H9 (cell line): ENCODE measurements at regions not wholly inside any gene's neighbourhood (a gene's known extent, or its start where the extent isn't known, plus 50 kb on each side); places are given as distances from the start of the nearest gene placed in this dataset.

ENCODE experiments used
- DNase-seq: peaks from one replicate; pipeline ENCODE4 v3.0.0-alpha.2; 2017
- H2AFZ ChIP-seq: one replicate; pipeline ENCODE4 v1.6.1; 2013; ENCODE audit warnings: mild to moderate bottlenecking, low read length, control low read depth, moderate library complexity
- H2AK5ac ChIP-seq: 2 replicates; pipeline ENCODE4 v1.6.1; 2013; ENCODE audit warnings: low read length, control low read depth, mixed read lengths; ENCODE audit not compliant: insufficient read length
- H2BK120ac ChIP-seq: one replicate; pipeline ENCODE4 v1.6.1; 2013; ENCODE audit warnings: low read depth, mild to moderate bottlenecking, low read length, control low read depth, inconsistent platforms; ENCODE audit not compliant: poor library complexity, severe bottlenecking
- H2BK12ac ChIP-seq: 2 replicates; pipeline ENCODE4 v1.6.1; 2013; ENCODE audit warnings: low read length, control low read depth, mixed read lengths, low read depth; ENCODE audit not compliant: insufficient read length
- H2BK15ac ChIP-seq: 2 replicates; pipeline ENCODE4 v1.6.1; 2013; ENCODE audit warnings: low read depth, low read length, control low read depth
- H2BK20ac ChIP-seq: one replicate; pipeline ENCODE4 v1.6.1; 2013; ENCODE audit warnings: low read depth, mild to moderate bottlenecking, low read length, control low read depth, inconsistent platforms; ENCODE audit not compliant: poor library complexity, severe bottlenecking
- H2BK5ac ChIP-seq: 2 replicates; pipeline ENCODE4 v1.6.1; 2013; ENCODE audit warnings: low read length, control low read depth, mixed read lengths; ENCODE audit not compliant: insufficient read length
- H3K14ac ChIP-seq: 2 replicates; pipeline ENCODE4 v1.6.1; 2013; ENCODE audit warnings: low read length, control low read depth; ENCODE audit not compliant: insufficient read depth
- H3K18ac ChIP-seq: 2 replicates; pipeline ENCODE4 v1.6.1; 2013; ENCODE audit warnings: low read depth, mild to moderate bottlenecking, mixed read lengths, low read length, control low read depth; ENCODE audit not compliant: insufficient read length
- H3K23ac ChIP-seq: 2 replicates; pipeline ENCODE4 v1.6.1; 2013; ENCODE audit warnings: low read length, control low read depth, mixed read lengths, low read depth; ENCODE audit not compliant: insufficient read length
- H3K23me2 ChIP-seq: 2 replicates; pipeline ENCODE4 v1.6.1; 2013; ENCODE audit warnings: low read depth, mild to moderate bottlenecking, mixed read lengths, low read length, control low read depth; ENCODE audit not compliant: insufficient read length, poor library complexity, severe bottlenecking
- H3K27ac ChIP-seq: 2 replicates; pipeline ENCODE4 v1.5.1; 2013; ENCODE audit warnings: low read length, control low read depth, mixed read lengths, low read depth; ENCODE audit not compliant: insufficient read length
- H3K27me3 ChIP-seq: 2 replicates; pipeline ENCODE4 v1.6.1; 2013; ENCODE audit warnings: low read length, control low read depth, inconsistent platforms; ENCODE audit not compliant: insufficient read depth
- H3K4ac ChIP-seq: 2 replicates; pipeline ENCODE4 v1.6.1; 2013; ENCODE audit warnings: low read depth, mild to moderate bottlenecking, control low read depth, inconsistent platforms, low read length, moderate library complexity
- H3K4me1 ChIP-seq: 2 replicates; pipeline ENCODE4 v1.6.1; 2013; ENCODE audit warnings: low read length, control low read depth, inconsistent platforms; ENCODE audit not compliant: insufficient read depth
- H3K4me2 ChIP-seq: 2 replicates; pipeline ENCODE4 v1.6.1; 2013; ENCODE audit warnings: low read length, control low read depth, mixed read lengths; ENCODE audit not compliant: insufficient read length, insufficient read depth
- H3K56ac ChIP-seq: 2 replicates; pipeline ENCODE4 v1.6.1; 2013; ENCODE audit warnings: low read depth, mild to moderate bottlenecking, mixed read lengths, low read length, control low read depth; ENCODE audit not compliant: insufficient read length
- H3K79me1 ChIP-seq: 2 replicates; pipeline ENCODE4 v1.6.1; 2013; ENCODE audit warnings: low read depth, mild to moderate bottlenecking, moderate library complexity, low read length, control low read depth, inconsistent platforms; ENCODE audit not compliant: insufficient read depth, poor library complexity, severe bottlenecking
- H3K79me2 ChIP-seq: 2 replicates; pipeline ENCODE4 v1.6.1; 2013; ENCODE audit warnings: low read length, control low read depth, inconsistent platforms; ENCODE audit not compliant: insufficient read depth
- H3K9ac ChIP-seq: 2 replicates; pipeline ENCODE4 v1.6.1; 2013; ENCODE audit warnings: low read length, control low read depth, mixed read lengths; ENCODE audit not compliant: insufficient read length; ENCODE audit errors: extremely low read depth
- H3K9me3 ChIP-seq: one replicate; pipeline ENCODE4 v1.6.1; 2013; ENCODE audit warnings: low read depth, low read length, inconsistent platforms; ENCODE audit not compliant: control insufficient read depth
- H3T11ph ChIP-seq: one replicate; pipeline ENCODE4 v1.6.1; 2013; ENCODE audit warnings: mild to moderate bottlenecking, low read length, control low read depth, inconsistent platforms
- H4K20me1 ChIP-seq: one replicate; pipeline ENCODE4 v1.6.1; 2013; ENCODE audit not compliant: control insufficient read depth, insufficient read length, insufficient read depth
- H4K5ac ChIP-seq: 2 replicates; pipeline ENCODE4 v1.6.1; 2013; ENCODE audit warnings: low read depth, mild to moderate bottlenecking, mixed read lengths, low read length, control low read depth; ENCODE audit not compliant: insufficient read length
- H4K8ac ChIP-seq: replicated peaks from 2 replicates; pipeline ENCODE4 v1.6.1; 2013; ENCODE audit warnings: low read length, control low read depth, mixed read lengths, low read depth; ENCODE audit not compliant: insufficient read length
- H4K91ac ChIP-seq: 2 replicates; pipeline ENCODE4 v1.6.1; 2013; ENCODE audit warnings: low read depth, mild to moderate bottlenecking, moderate library complexity, mixed read lengths, low read length, control low read depth; ENCODE audit not compliant: insufficient read length
- H3K27ac Mint-ChIP-seq, 3 experiments: 2 replicates in 2 of 3; 3 replicates in 1 of 3; pipeline ENCODE4 v1.8.0; 2020 to 2021; ENCODE audit warnings: mixed read lengths in 3 of 3, mild to moderate bottlenecking in 1 of 3, moderate library complexity in 1 of 3
- H3K27me3 Mint-ChIP-seq: 2 replicates; pipeline ENCODE4 v1.8.0; 2021; ENCODE audit warnings: low read depth, mild to moderate bottlenecking, moderate library complexity, mixed read lengths
- H3K36me3 Mint-ChIP-seq, 3 experiments: 2 replicates in 2 of 3; 3 replicates in 1 of 3; pipeline ENCODE4 v1.8.0; 2020 to 2021; ENCODE audit warnings: low read depth in 3 of 3, mixed read lengths in 3 of 3; ENCODE audit not compliant: insufficient read depth in 1 of 3
- H3K4me1 Mint-ChIP-seq, 2 experiments: 2 replicates each; pipeline ENCODE4 v1.8.0; 2020; ENCODE audit warnings: mixed read lengths in 2 of 2
- H3K4me3 Mint-ChIP-seq, 2 experiments: 2 replicates in 1 of 2; 3 replicates in 1 of 2; pipeline ENCODE4 v1.8.0; 2020 to 2021; ENCODE audit warnings: mild to moderate bottlenecking in 2 of 2, mixed read lengths in 2 of 2, moderate library complexity in 1 of 2
- H3K9me3 Mint-ChIP-seq, 2 experiments: 2 replicates in 1 of 2; 3 replicates in 1 of 2; pipeline ENCODE4 v1.8.0; 2020; ENCODE audit warnings: mild to moderate bottlenecking in 2 of 2, mixed read lengths in 2 of 2, moderate library complexity in 1 of 2
- WGBS: extraction: QIAGEN DNeasy Blood & Tissue Kit; methylation state at CpG from one replicate; pipeline ENCODE4 v1.1.7; 2013; ENCODE audit warnings: missing lambda C conversion rate, low lambda C conversion rate, mixed read lengths; ENCODE audit not compliant: insufficient read length; ENCODE audit errors: extremely low coverage; 5-methylcytosine and 5-hydroxymethylcytosine counted together
- TF ChIP-seq, protein P1 (sequence below): fragments of 200-600 bp; sonication (generic); conservative IDR thresholded peaks from 3 replicates; pipeline ENCODE4 v1.8.0; 2021; ENCODE audit warnings: antibody characterized with exemption, mild to moderate bottlenecking

DNA sequence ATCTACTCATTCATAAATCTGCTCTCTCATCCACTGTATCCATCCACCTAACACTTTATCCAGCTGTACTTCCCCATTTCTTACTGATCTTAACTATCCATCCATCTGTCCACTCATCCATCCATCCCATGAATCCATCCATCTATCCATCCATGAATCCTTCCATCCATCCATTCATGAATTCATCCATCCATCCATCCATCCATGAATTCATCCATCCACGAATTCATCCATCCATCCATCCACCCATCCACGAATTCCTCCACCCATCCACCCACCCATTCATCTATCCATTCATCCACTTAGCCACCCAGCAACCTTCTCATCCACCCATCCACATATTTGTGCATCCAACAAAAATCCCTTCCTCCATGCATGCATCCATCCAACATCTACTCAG, 128.6 kb upstream of the MYL2 start:
- H3K4me1 ChIP-seq: no peaks in the 10 kb centered on the region
- Mint-ChIP-seq H3K9me3 (no peaks in the 10 kb centered on the region), H3K27me3 (peaks cover 4% of the 10 kb centered on the region), H3K4me3 (no peak overlapping the region), H3K36me3 (no peaks in the 10 kb centered on the region; a peak in 2 of 7 replicates), H3K27ac (no peak overlapping the region), H3K4me1 (peaks cover 6 to 20% of the 10 kb centered on the region in 2 experiments; a peak in 2 of 4 replicates)
- peaks cover 2% of the 10 kb centered on the region for H3K79me1 ChIP-seq
- no peak overlapping the region for H2AK5ac ChIP-seq
- no peaks in the 10 kb centered on the region for H3K27me3 ChIP-seq
- H3K4ac ChIP-seq: no peak overlapping the region
- H3T11ph ChIP-seq: no peak overlapping the region
- no peak overlapping the region for H3K9ac ChIP-seq
- H3K14ac ChIP-seq: no peak overlapping the region
- H4K91ac ChIP-seq: no peak overlapping the region
- no peak overlapping the region for H3K27ac ChIP-seq
- H2BK5ac ChIP-seq: no peak overlapping the region
- no peak overlapping the region for H2BK12ac ChIP-seq
- no peak overlapping the region for H2BK15ac ChIP-seq
- no peak overlapping the region for H4K5ac ChIP-seq
- no peak for DNase-seq
- no peak overlapping the region for H2BK20ac ChIP-seq
- TF ChIP-seq, protein P1, sequence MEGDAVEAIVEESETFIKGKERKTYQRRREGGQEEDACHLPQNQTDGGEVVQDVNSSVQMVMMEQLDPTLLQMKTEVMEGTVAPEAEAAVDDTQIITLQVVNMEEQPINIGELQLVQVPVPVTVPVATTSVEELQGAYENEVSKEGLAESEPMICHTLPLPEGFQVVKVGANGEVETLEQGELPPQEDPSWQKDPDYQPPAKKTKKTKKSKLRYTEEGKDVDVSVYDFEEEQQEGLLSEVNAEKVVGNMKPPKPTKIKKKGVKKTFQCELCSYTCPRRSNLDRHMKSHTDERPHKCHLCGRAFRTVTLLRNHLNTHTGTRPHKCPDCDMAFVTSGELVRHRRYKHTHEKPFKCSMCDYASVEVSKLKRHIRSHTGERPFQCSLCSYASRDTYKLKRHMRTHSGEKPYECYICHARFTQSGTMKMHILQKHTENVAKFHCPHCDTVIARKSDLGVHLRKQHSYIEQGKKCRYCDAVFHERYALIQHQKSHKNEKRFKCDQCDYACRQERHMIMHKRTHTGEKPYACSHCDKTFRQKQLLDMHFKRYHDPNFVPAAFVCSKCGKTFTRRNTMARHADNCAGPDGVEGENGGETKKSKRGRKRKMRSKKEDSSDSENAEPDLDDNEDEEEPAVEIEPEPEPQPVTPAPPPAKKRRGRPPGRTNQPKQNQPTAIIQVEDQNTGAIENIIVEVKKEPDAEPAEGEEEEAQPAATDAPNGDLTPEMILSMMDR: no peak
- no peak overlapping the region for H4K8ac ChIP-seq
- H3K56ac ChIP-seq: no peak overlapping the region
- H3K4me2 ChIP-seq: no peak overlapping the region
- H2AFZ ChIP-seq: no peak overlapping the region
- 100% methylated on average over 2 of the region's 2 CpGs for WGBS
- H3K79me2 ChIP-seq: no peaks in the 10 kb centered on the region
- H3K23ac ChIP-seq: no peak overlapping the region
- peaks cover 3% of the 10 kb centered on the region for H4K20me1 ChIP-seq
- no peak overlapping the region for H2BK120ac ChIP-seq
- H3K9me3 ChIP-seq: no peaks in the 10 kb centered on the region
- no peak overlapping the region for H3K18ac ChIP-seq
- H3K23me2 ChIP-seq: no peaks in the 10 kb centered on the region
